Suppressor macrophage (primary cell): ENCODE measurements at regions not wholly inside any gene's neighbourhood (a gene's known extent, or its start where the extent isn't known, plus 50 kb on each side); places are given as distances from the start of the nearest gene placed in this dataset.
"Not testable (repeated sequence)": the region's sequence is repeated elsewhere in the genome, so short reads cannot be mapped to it uniquely, and the experiment has no call there.

Source experiments
- DNase-seq, 4 experiments: peaks; one replicate each; pipeline ENCODE4 v3.0.0-alpha.2; 2020 to 2022

GRCh38 chr4:188377816-188378215, 238.6 kb downstream of the TRIML1 start:
- no peak for DNase-seq

- DNase-seq, result no peak
Observed at GRCh38 chr4:188383180-188383579, 243.9 kb downstream of the TRIML1 start.

DNA sequence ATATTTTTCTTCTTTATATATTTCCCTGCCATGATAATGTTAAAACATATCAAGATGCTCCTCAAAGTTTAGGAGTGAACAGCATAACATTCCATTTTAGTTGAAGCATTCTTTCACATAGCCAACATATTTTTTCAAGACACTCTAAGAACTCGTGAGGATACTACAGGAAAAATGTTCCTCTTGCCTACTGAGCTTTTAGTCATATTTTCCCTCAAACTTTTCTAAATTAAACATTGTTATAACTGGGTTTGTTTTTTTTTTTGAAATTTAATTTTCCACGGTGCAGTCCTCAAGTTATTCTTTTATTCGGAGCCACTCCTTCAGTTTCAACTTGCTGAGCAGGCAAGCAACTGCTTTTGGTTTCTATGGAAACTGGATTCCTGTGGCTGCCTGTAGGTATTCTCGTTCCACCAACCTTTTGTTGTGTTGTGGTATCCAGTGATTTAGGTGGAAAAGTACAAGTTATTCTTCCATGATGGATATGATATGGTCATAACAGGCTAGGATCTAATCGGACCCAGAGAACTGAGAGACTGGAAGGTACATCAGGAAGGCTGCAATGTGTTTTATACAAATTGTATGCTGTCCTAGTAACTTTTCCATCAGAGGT, 248.0 kb downstream of the TRIML1 start:
- DNase-seq, result no peak

- DNase-seq, result not testable (repeated sequence)
Observed at GRCh38 chr4:188391349-188391748, 252.1 kb downstream of the TRIML1 start.

- DNase-seq, result no peak
Observed at GRCh38 chr4:188396037-188396436, 256.8 kb downstream of the TRIML1 start.

DNA sequence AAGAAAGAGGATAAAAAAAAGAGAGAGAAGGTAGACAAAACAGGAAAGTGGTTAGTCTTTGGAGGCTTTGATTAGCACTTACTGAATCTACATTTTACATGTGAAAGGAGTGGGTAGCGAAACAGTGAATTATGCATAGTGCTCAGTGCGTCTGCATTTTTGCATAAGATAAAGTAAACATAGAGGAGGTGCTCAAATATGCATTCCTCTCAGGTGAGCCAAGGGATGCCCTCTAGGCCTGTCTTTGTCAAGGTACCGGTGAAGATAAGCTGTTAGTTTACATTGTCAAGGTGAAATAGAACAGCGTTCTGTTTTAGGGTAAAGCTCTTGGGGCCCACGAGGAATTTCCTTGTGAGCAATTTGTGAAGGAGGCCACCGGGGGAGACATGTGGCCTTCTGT, 260.6 kb downstream of the TRIML1 start:
- no peak for DNase-seq

GRCh38 chr4:188400451-188400850, 261.2 kb downstream of the TRIML1 start:
- DNase-seq, result no peak

DNA sequence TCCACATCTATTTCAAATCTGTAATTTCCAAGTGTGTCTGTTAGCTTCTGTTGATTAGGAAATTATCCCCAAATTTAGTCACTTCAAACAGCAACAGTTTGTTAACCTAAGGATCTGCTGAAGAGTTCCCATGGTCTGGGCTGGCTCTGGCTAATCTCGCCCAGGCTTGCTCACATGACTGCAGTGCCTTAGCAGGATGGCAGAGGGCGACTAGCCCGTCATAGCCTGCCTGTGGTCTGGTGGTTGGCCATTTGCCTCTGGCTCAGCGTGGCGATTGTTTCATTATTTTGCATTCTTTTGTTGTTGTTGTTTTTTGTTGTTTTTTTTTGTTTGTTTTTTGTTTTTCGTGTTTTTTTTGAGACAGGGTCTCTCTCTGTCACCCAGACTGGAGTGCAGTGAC, 264.0 kb downstream of the TRIML1 start:
- DNase-seq, result no peak

GRCh38 chr4:188405071-188405835, 266.0 kb downstream of the TRIML1 start:
- DNase-seq, result not testable (repeated sequence)

GRCh38 chr4:188408244-188409030, 269.2 kb downstream of the TRIML1 start:
- no peak for DNase-seq

DNA sequence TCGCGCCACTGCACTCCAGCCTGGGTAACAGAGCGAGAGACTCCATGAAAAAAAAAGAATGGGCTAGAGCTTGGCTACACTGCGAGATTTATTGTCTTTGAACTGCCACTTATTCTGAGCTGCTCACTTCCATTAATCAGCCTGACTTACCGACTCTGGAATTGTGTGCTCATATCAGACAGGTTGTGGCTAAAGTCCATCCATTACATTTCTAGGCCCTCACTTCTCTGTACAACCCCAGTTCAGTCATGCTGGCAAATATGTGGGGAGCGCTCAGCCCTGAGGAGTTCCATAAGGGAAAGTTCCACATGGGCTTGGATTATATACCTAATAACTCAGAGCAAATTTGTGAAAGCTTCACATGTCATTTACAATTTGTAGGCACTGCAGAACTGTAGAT, 270.6 kb downstream of the TRIML1 start:
- no peak for DNase-seq

GRCh38 chr4:188411805-188412204, 272.6 kb downstream of the TRIML1 start:
- DNase-seq, result no peak

GRCh38 chr4:188412499-188412898, 273.3 kb downstream of the TRIML1 start:
- no peak for DNase-seq

GRCh38 chr4:188414441-188414840, 275.2 kb downstream of the TRIML1 start:
- DNase-seq, result no peak

GRCh38 chr4:188417181-188417580, 277.9 kb downstream of the TRIML1 start:
- no peak for DNase-seq

GRCh38 chr4:188423039-188423438, 283.8 kb downstream of the TRIML1 start:
- DNase-seq, result no peak

DNA sequence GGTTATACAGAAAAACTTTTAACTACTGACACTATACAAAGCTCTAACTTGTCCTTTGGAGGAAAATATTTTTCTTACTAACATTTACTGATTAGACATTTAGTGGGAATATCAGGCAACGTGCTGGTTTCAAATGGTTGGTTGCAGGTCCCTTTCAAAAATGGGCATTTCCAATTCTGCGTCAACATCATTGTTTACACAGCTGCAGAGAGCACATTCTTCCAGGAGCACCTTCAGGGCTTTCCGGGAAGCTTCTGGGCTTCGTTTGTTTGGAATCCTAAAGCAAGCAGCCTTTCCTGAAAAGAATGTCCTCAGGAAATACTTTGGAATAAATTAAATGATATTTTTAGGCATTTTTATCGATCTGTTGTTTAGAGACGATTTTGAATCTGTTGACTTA, 289.7 kb downstream of the TRIML1 start:
- DNase-seq, result no peak

DNA sequence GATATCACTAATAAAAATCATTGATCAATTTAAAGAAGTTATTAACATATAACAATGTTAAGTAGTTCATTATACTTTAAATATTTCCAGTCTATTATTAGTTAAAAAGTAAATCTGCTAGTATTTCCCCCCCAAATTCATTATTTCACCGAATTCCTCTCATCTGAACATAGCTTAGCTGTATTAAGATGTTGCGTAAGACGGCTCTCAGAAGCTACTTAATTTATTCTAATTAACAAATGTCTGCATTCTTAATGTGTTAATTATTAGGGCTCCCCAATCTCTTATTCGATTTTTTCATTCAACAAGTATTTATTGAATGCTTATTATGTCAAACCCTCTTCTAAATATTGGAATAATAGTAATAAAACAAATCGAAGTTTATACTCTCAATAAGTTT, 290.7 kb downstream of the TRIML1 start:
- no peak for DNase-seq

DNA sequence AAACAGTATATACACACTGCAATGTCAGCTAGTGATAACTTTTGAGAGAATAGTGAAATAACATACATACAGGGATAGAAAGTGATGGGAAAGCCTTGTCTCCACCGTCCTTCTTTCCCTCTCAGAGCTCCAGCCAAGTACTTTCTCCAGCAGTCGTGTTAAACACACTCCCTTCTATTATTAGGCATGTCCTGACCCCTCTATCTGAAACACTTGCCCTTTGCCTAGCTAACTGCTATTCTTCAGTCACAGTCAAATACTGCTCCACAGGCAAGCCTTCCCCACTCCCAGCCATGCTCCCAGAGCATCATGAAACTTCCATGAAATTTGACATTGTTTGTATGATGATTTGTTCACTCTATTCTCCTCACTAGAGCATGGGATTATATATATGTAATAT, 291.1 kb downstream of the TRIML1 start:
- DNase-seq, result no peak

DNA sequence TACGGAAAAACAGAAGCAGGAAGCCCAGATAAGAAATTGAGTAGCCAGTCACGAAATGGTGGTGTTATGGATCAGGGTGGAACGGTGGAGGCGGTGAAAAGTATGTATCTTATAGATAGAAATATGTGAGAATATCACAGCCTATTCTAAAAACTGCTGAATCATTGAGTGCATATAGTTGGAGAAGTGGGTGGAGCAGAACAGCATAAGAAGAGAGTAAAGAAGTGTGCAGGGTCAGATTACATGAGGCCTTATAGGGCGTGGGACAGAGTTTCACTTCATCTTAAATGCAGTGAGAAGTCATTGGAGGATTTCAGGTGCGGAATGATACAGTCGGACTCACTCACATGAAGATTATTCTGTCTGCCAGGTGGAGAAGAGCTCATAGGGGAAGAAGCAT, 293.1 kb downstream of the TRIML1 start:
- DNase-seq, result no peak

DNA sequence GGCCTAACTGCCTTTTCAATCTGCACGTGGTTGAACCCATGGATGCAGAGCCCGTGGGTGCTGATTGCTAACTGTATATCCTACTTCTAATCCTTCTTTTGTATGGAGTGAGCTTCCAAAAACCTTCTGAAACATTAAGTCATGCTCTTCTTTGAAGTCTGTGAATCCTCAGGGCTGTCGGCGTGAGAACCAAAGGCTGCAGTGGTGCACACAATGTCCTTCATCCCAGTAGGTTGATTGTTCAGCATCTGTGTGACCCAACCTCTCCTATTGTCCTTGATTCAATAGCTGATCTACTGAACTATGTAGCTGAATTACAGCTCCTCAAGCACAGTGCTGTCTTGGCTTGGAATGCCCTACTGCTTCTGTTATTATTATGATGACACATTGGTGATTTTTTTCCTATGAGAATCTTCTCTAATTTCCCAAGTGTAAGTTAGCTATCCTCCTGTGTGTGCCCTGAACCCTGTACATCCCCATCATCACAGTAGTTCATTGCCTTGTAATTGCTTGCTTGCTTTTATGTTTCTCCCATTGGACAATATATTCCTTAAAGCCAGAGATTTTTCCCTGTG, 294.6 kb downstream of the TRIML1 start:
- no peak for DNase-seq

- no peak for DNase-seq
Observed at GRCh38 chr4:188434643-188435042, 295.4 kb downstream of the TRIML1 start.

DNA sequence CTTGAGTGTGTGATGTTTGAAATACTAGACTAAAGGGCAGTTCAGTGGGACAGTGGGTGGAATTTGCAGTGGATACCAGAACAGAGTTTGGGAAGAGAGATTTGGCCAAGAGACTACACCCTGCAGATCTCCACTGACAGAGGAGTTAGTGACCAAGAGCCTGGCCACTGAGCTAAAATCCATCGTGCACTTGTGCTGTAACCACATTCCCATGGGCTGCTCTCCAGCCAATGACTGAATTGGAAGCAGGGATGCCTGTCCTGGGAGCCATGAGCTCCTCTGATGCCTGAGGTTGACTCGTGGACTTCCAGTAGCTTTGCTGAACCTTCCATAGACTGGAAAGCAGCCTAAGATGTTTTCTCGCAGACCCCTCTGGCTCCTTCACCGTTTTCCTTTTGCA, 296.1 kb downstream of the TRIML1 start:
- no peak for DNase-seq
